ENCODE measurements at regions not wholly inside any gene's neighbourhood (a gene's known extent, or its start where the extent isn't known, plus 50 kb on each side); places are given as distances from the start of the nearest gene placed in this dataset.

GRCh38 chr4:151459375-151459774 is 50.4 kb downstream of the FHIP1A start:
- peak overlapping the region; percentile 18 for H3K4me3 Mint-ChIP-seq (ENCODE audit: low read depth)
- TF ChIP-seq, protein P1, sequence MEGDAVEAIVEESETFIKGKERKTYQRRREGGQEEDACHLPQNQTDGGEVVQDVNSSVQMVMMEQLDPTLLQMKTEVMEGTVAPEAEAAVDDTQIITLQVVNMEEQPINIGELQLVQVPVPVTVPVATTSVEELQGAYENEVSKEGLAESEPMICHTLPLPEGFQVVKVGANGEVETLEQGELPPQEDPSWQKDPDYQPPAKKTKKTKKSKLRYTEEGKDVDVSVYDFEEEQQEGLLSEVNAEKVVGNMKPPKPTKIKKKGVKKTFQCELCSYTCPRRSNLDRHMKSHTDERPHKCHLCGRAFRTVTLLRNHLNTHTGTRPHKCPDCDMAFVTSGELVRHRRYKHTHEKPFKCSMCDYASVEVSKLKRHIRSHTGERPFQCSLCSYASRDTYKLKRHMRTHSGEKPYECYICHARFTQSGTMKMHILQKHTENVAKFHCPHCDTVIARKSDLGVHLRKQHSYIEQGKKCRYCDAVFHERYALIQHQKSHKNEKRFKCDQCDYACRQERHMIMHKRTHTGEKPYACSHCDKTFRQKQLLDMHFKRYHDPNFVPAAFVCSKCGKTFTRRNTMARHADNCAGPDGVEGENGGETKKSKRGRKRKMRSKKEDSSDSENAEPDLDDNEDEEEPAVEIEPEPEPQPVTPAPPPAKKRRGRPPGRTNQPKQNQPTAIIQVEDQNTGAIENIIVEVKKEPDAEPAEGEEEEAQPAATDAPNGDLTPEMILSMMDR (IDR thresholded peaks at IDR 0.05; ENCODE audit: unreplicated experiment) = no peak
- H3K27me3 Mint-ChIP-seq = no peaks in the 10 kb centered on the region
- no peaks in the 10 kb centered on the region for H3K9me3 Mint-ChIP-seq (ENCODE audit: low read depth)
- peak overlapping the region; percentile 81 for H3K27ac Mint-ChIP-seq
- H3K4me1 Mint-ChIP-seq (ENCODE audit: low read depth) = peaks cover 47% of the 10 kb centered on the region
- no peak for DNase-seq (ENCODE audit: low spot score, unreplicated experiment)
- no peaks in the 10 kb centered on the region for H3K36me3 Mint-ChIP-seq (ENCODE audit: insufficient read depth)

GRCh38 chr4:151460434-151460833 is 51.5 kb downstream of the FHIP1A start:
- H3K9me3 Mint-ChIP-seq (ENCODE audit: low read depth) = no peaks in the 10 kb centered on the region
- H3K36me3 Mint-ChIP-seq (ENCODE audit: insufficient read depth) = peaks cover 3% of the 10 kb centered on the region
- no peak for DNase-seq (ENCODE audit: low spot score, unreplicated experiment)
- H3K27ac Mint-ChIP-seq = peak overlapping the region; percentile 1
- peaks cover 37% of the 10 kb centered on the region for H3K4me1 Mint-ChIP-seq (ENCODE audit: low read depth)
- H3K27me3 Mint-ChIP-seq = no peaks in the 10 kb centered on the region
- TF ChIP-seq, protein P1 (IDR thresholded peaks at IDR 0.05; ENCODE audit: unreplicated experiment) = no peak
- H3K4me3 Mint-ChIP-seq (ENCODE audit: low read depth) = peak overlapping the region; percentile 29

GRCh38 chr4:151462554-151462953 is 53.6 kb downstream of the FHIP1A start:
- no peak for DNase-seq (ENCODE audit: low spot score, unreplicated experiment)
- no peaks in the 10 kb centered on the region for H3K27me3 Mint-ChIP-seq
- no peak overlapping the region for H3K27ac Mint-ChIP-seq
- TF ChIP-seq, protein P1 (IDR thresholded peaks at IDR 0.05; ENCODE audit: unreplicated experiment) = no peak
- peaks cover 31% of the 10 kb centered on the region for H3K4me1 Mint-ChIP-seq (ENCODE audit: low read depth)
- H3K36me3 Mint-ChIP-seq (ENCODE audit: insufficient read depth) = peaks cover 18% of the 10 kb centered on the region
- H3K4me3 Mint-ChIP-seq (ENCODE audit: low read depth) = no peak overlapping the region
- peaks cover 9% of the 10 kb centered on the region for H3K9me3 Mint-ChIP-seq (ENCODE audit: low read depth)

GRCh38 chr4:151468715-151469696 is 60.0 kb downstream of the FHIP1A start:
- Mint-ChIP-seq H3K9me3 (ENCODE audit: low read depth) (peaks cover 13% of the 10 kb centered on the region), H3K27ac (no peak overlapping the region), H3K4me1 (ENCODE audit: low read depth) (peaks cover 12% of the 10 kb centered on the region), H3K27me3 (no peaks in the 10 kb centered on the region), H3K36me3 (ENCODE audit: insufficient read depth) (peaks cover 18% of the 10 kb centered on the region), H3K4me3 (ENCODE audit: low read depth) (no peak overlapping the region)
- TF ChIP-seq, protein P1 (IDR thresholded peaks at IDR 0.05; ENCODE audit: unreplicated experiment) = no peak
- DNase-seq (ENCODE audit: low spot score, unreplicated experiment) = no peak

GRCh38 chr4:151469970-151470369 is 61.0 kb downstream of the FHIP1A start:
- Mint-ChIP-seq H3K27ac (no peak overlapping the region), H3K36me3 (ENCODE audit: insufficient read depth) (peaks cover 18% of the 10 kb centered on the region), H3K4me1 (ENCODE audit: low read depth) (peaks cover 12% of the 10 kb centered on the region), H3K9me3 (ENCODE audit: low read depth) (peaks cover 13% of the 10 kb centered on the region), H3K27me3 (no peaks in the 10 kb centered on the region), H3K4me3 (ENCODE audit: low read depth) (no peak overlapping the region)
- TF ChIP-seq, protein P1 (IDR thresholded peaks at IDR 0.05; ENCODE audit: unreplicated experiment) = no peak
- DNase-seq (ENCODE audit: low spot score, unreplicated experiment) = no peak

Measured in progenitor cell of endocrine pancreas (in vitro differentiated cells).